Epithelial cell of proximal tubule (primary cell): ENCODE measurements at regions not wholly inside any gene's neighbourhood (a gene's known extent, or its start where the extent isn't known, plus 50 kb on each side); places are given as distances from the start of the nearest gene placed in this dataset.

Source experiments
- DNase-seq: peaks from one replicate; pipeline ENCODE4 v3.0.0-alpha.2; 2011; ENCODE audit warnings: low read depth
- H3K4me3 ChIP-seq: 2 replicates; pipeline ENCODE4 v1.5.1; 2011; ENCODE audit warnings: low read depth, mild to moderate bottlenecking, low read length
- TF ChIP-seq, protein P1 (sequence below): conservative IDR thresholded peaks from 2 replicates; pipeline ENCODE4 v1.5.1; 2012; ENCODE audit warnings: low read depth, mild to moderate bottlenecking, low read length

GRCh38 chr6:133683606-133684005 lies 205.3 kb upstream of the TCF21 start:
- DNase-seq, result no peak
- TF ChIP-seq, protein P1, sequence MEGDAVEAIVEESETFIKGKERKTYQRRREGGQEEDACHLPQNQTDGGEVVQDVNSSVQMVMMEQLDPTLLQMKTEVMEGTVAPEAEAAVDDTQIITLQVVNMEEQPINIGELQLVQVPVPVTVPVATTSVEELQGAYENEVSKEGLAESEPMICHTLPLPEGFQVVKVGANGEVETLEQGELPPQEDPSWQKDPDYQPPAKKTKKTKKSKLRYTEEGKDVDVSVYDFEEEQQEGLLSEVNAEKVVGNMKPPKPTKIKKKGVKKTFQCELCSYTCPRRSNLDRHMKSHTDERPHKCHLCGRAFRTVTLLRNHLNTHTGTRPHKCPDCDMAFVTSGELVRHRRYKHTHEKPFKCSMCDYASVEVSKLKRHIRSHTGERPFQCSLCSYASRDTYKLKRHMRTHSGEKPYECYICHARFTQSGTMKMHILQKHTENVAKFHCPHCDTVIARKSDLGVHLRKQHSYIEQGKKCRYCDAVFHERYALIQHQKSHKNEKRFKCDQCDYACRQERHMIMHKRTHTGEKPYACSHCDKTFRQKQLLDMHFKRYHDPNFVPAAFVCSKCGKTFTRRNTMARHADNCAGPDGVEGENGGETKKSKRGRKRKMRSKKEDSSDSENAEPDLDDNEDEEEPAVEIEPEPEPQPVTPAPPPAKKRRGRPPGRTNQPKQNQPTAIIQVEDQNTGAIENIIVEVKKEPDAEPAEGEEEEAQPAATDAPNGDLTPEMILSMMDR, result no peak
- no peak overlapping the region for H3K4me3 ChIP-seq

GRCh38 chr6:133688705-133689492 lies 200.0 kb upstream of the TCF21 start:
- DNase-seq, result no peak
- TF ChIP-seq, protein P1, result no peak
- H3K4me3 ChIP-seq, result no peak overlapping the region

DNA sequence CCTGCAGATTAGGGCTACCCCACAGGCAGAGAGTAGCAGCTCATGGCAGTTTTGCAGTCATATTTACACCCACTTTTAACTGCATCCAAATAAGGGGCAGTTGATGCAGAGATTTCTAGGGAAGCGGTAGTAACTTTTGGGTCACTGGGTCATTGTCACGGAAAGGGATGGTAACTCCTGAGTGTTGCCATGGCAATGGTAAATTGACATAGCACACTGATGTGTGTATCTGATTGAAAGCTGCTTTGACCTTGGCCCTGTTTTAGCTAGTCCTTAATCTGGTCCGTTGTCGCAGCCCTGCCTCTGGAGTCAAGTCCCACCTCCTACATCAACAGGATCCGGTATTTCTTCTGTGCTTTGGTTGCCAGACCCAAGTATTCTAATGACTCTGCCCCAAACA lies 199.1 kb upstream of the TCF21 start:
- no peak overlapping the region for H3K4me3 ChIP-seq
- TF ChIP-seq, protein P1, result no peak
- DNase-seq, result no peak

GRCh38 chr6:133693565-133693964 lies 195.3 kb upstream of the TCF21 start:
- DNase-seq, result no peak
- H3K4me3 ChIP-seq, result no peak overlapping the region
- TF ChIP-seq, protein P1, result no peak

DNA sequence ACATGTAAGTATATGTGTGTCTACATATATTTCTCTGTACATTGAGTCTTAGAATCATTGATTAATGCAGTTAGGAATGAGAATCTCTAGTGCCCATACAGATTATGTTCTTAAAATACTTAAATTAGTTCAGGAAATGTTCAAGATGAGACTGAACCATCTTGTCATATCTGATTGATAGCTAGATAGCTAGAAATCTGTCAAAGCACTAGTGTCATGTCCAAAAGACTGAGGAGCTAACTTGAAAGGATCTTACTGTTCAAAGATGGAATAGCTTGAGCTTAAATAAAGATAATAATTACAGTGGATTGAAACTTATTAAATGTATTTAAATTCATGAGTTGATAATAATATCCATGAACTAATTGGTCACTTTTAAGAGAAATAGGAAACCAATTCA lies 191.7 kb upstream of the TCF21 start:
- DNase-seq, result no peak
- TF ChIP-seq, protein P1, result no peak
- H3K4me3 ChIP-seq, result no peak overlapping the region

DNA sequence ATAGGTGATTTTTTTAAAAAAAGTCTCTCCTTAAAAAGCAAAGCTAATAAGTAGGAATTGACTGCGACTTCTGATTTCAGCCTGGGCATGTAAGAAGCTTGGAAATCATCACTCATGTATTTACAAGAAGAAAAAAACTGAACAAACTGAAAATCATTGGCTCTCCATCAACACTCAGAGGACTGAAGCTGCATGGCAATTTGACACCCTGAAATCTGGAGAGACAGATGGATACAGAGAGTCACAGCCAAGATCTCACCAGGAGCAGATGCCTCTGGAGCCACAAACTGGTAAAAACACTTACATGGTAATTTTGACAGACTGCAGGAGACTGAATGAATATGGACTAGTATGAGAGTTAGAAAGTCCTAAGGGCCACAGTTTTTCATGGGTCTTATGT lies 191.2 kb upstream of the TCF21 start:
- no peak for DNase-seq
- no peak overlapping the region for H3K4me3 ChIP-seq
- TF ChIP-seq, protein P1, result no peak

DNA sequence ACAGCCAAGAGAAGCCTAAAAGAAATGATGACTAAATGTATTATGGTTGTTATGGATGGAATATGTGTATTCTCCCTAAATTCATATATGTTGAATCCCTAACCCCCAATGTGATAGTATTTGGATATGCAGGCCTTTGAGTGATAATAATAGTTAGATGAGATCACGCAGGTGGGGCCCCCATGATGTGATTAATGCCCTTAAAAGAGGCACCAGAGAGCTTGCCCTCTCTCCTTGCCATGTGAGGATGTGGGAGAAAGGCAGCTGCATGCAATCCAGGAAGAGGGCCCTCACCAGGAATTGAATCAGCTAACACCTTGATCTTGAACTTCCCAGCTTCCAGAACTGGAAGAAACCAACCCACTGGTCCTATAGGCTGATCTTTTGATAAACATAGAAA lies 190.6 kb upstream of the TCF21 start:
- DNase-seq, result no peak
- no peak overlapping the region for H3K4me3 ChIP-seq
- TF ChIP-seq, protein P1, result no peak
